ENCODE measurements at regions not wholly inside any gene's neighbourhood (a gene's known extent, or its start where the extent isn't known, plus 50 kb on each side); places are given as distances from the start of the nearest gene placed in this dataset.

GRCh38 chr6:121578216-121578615 is 142.8 kb downstream of the GJA1 start:
- DNase-seq (ENCODE audit: low read depth) = no peak
- H3K4me3 ChIP-seq (ENCODE audit: low read depth, low read length) = no peak overlapping the region
- no peak for TF ChIP-seq CTCF (conservative IDR thresholded peaks at IDR 0.05; ENCODE audit: low read depth, low read length)

GRCh38 chr6:121579478-121579877 is 144.0 kb downstream of the GJA1 start:
- no peak for TF ChIP-seq CTCF (conservative IDR thresholded peaks at IDR 0.05; ENCODE audit: low read depth, low read length)
- no peak overlapping the region for H3K4me3 ChIP-seq (ENCODE audit: low read depth, low read length)
- no peak for DNase-seq (ENCODE audit: low read depth)

- DNase-seq (ENCODE audit: low read depth) = no peak
- TF ChIP-seq CTCF (conservative IDR thresholded peaks at IDR 0.05; ENCODE audit: low read depth, low read length) = no peak
- H3K4me3 ChIP-seq (ENCODE audit: low read depth, low read length) = no peak overlapping the region
Measured at GRCh38 chr6:121581327-121581726, 145.9 kb downstream of the GJA1 start.

- no peak for TF ChIP-seq CTCF (conservative IDR thresholded peaks at IDR 0.05; ENCODE audit: low read depth, low read length)
- H3K4me3 ChIP-seq (ENCODE audit: low read depth, low read length) = no peak overlapping the region
- no peak for DNase-seq (ENCODE audit: low read depth)
Measured at GRCh38 chr6:121582262-121582661, 146.8 kb downstream of the GJA1 start.

GRCh38 chr6:121584586-121585369 is 149.3 kb downstream of the GJA1 start:
- peak; percentile 79 for DNase-seq (ENCODE audit: low read depth)
- no peak overlapping the region for H3K4me3 ChIP-seq (ENCODE audit: low read depth, low read length)
- no peak for TF ChIP-seq CTCF (conservative IDR thresholded peaks at IDR 0.05; ENCODE audit: low read depth, low read length)

- no peak for TF ChIP-seq CTCF (conservative IDR thresholded peaks at IDR 0.05; ENCODE audit: low read depth, low read length)
- DNase-seq (ENCODE audit: low read depth) = peak; percentile 59
- no peak overlapping the region for H3K4me3 ChIP-seq (ENCODE audit: low read depth, low read length)
Measured at GRCh38 chr6:121590438-121590837, 155.0 kb downstream of the GJA1 start.

- DNase-seq (ENCODE audit: low read depth) = no peak
- H3K4me3 ChIP-seq (ENCODE audit: low read depth, low read length) = no peak overlapping the region
- TF ChIP-seq CTCF (conservative IDR thresholded peaks at IDR 0.05; ENCODE audit: low read depth, low read length) = no peak
Measured at GRCh38 chr6:121590916-121591315, 155.5 kb downstream of the GJA1 start.

All from choroid plexus epithelial cell (primary cell).